Panc1 (cell line): ENCODE measurements at regions not wholly inside any gene's neighbourhood (a gene's known extent, or its start where the extent isn't known, plus 50 kb on each side); places are given as distances from the start of the nearest gene placed in this dataset.

ENCODE experiments used
- POLR2AphosphoS5 ChIP-seq: IDR thresholded peaks from 2 replicates; pipeline ENCODE4 v1.6.1; 2012; ENCODE audit warnings: mild to moderate bottlenecking, low read depth, low read length, moderate library complexity
- REST ChIP-seq, 2 experiments: IDR thresholded peaks; 2 replicates each; pipeline ENCODE4 v1.6.1; 2011 to 2012; ENCODE audit warnings: low read depth in 2 of 2, control low read depth in 1 of 2, low read length in 1 of 2, mild to moderate bottlenecking in 1 of 2, moderate library complexity in 1 of 2; ENCODE audit not compliant: insufficient read depth in 1 of 2
- TCF7L2 ChIP-seq: IDR thresholded peaks from 2 replicates; pipeline ENCODE4 v1.6.1; 2011; ENCODE audit warnings: mild to moderate bottlenecking, low read depth, low read length, inconsistent platforms
- TF ChIP-seq, protein P1 (sequence below): fragments of 450-650 bp; IDR thresholded peaks from 2 replicates; pipeline ENCODE4 v1.5.1; 2017; ENCODE audit warnings: mild to moderate bottlenecking

DNA sequence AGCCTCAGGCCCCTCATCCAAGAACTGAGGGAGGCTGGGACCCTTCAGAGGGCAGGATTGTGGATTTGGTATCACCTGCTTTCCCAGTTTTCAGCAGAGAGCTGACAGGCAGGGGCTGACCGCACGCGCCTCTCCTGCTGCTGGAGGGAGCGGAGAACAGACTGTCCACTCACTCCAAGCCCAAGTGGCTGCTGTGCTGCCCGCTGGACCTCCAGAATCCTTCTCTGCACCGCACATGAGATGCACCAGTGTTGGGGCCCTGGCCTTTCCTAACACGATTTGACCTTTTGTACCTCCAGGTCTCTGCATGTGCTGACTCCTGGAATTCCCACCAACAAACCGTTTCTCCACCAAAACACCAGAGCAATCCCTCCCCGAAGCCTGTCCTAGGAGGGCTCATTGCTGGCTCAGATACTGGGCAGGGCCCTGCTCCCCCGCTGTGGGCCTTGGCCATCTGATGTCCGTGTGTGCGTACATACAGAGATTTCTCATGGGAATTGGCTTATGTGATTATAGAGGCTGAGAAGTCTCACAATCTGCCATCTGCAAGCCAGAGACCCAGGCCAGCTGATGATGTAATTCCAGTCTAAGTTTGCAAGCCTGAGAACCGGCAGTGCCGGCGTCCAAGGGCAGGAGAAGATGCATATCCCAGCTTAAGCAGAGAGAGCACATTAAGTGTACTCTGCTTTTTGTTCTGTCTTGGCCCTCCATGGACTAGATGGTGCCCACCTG is 141.7 kb downstream of the GADD45G start:
- no peak for TF ChIP-seq REST (IDR thresholded peaks at IDR 0.05; ENCODE audit: insufficient read depth in 1 of 2, low read depth in 2 of 2, low read length in 1 of 2)
- TF ChIP-seq, protein P1, sequence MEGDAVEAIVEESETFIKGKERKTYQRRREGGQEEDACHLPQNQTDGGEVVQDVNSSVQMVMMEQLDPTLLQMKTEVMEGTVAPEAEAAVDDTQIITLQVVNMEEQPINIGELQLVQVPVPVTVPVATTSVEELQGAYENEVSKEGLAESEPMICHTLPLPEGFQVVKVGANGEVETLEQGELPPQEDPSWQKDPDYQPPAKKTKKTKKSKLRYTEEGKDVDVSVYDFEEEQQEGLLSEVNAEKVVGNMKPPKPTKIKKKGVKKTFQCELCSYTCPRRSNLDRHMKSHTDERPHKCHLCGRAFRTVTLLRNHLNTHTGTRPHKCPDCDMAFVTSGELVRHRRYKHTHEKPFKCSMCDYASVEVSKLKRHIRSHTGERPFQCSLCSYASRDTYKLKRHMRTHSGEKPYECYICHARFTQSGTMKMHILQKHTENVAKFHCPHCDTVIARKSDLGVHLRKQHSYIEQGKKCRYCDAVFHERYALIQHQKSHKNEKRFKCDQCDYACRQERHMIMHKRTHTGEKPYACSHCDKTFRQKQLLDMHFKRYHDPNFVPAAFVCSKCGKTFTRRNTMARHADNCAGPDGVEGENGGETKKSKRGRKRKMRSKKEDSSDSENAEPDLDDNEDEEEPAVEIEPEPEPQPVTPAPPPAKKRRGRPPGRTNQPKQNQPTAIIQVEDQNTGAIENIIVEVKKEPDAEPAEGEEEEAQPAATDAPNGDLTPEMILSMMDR, result no peak
- no peak for TF ChIP-seq POLR2AphosphoS5
- TF ChIP-seq TCF7L2, result no peak
